ENCODE measurements at regions not wholly inside any gene's neighbourhood (a gene's known extent, or its start where the extent isn't known, plus 50 kb on each side); places are given as distances from the start of the nearest gene placed in this dataset.

DNA sequence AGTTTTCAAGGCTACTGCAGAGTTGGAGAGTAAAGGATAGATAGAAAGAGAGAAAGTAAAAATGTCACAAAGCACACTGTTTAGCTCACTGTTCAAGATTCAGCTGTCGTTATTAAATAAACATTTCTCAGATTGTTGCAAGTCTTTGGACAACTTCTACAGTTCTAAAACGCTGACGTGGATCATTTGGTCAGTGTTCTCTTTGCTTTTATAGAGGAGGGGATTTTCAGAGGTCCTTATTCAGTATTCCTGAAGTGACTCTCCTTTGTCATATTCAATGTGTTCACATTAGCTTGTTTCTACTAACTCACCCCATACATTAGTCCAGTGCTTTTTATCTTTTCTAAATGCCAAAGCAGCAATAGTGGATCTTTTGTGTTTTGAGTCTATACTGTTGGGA lies 154.7 kb upstream of the ARGLU1 start:
- DNase-seq (ENCODE audit: low read depth, low spot score) (no peak), ATAC-seq (no peak)
- no TSS peak for BruUV-seq (replicated peaks)
- Histone ChIP-seq H2AFZ (ENCODE audit: low read depth, low read length, poor library complexity, severe bottlenecking) (no peak overlapping the region), H3K79me2 (ENCODE audit: insufficient read depth, low read length) (no peaks in the 10 kb centered on the region), H3K9ac (ENCODE audit: low read length) (no peak overlapping the region), H3K4me2 (ENCODE audit: low read length) (no peak overlapping the region), H3K4me1 (ENCODE audit: control insufficient read depth in 1 of 2, insufficient read depth in 2 of 2, low read length in 2 of 2) (no peaks in the 10 kb centered on the region), H3K36me3 (ENCODE audit: control insufficient read depth in 1 of 2, insufficient read depth in 2 of 2, low read length in 2 of 2) (no peaks in the 10 kb centered on the region), H3K9me2 (ENCODE audit: insufficient read depth) (no peaks in the 10 kb centered on the region), H3K27me3 (ENCODE audit: insufficient read depth, low read length) (peaks cover 5% of the 10 kb centered on the region; the same call in 1 of the 2 replicates), H3K4me3 (replicated peaks in 1 of 2; ENCODE audit: low read depth in 1 of 2, low read length in 2 of 2) (no peak overlapping the region), H4K20me1 (ENCODE audit: insufficient read depth) (no peaks in the 10 kb centered on the region), H3K27ac (ENCODE audit: low read depth, low read length) (no peak overlapping the region), H3K9me3 (ENCODE audit: control insufficient read depth in 1 of 2, insufficient read depth in 1 of 2, low read depth in 1 of 2, low read length in 2 of 2) (no peaks in the 10 kb centered on the region; a peak in 1 of 4 replicates)
- ChIA-PET CTCF (no interaction called here), RAD21 (ENCODE audit: low non-redundant PET in 1 of 2, low total read pairs in 2 of 2, uncharacterized antibody in 2 of 2, unreplicated experiment in 2 of 2) (no interaction called here), POLR2A (no interaction called here)
- TF ChIP-seq, protein P1, sequence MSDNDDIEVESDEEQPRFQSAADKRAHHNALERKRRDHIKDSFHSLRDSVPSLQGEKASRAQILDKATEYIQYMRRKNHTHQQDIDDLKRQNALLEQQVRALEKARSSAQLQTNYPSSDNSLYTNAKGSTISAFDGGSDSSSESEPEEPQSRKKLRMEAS (IDR thresholded peaks at IDR 0.05) = no peak
- TF ChIP-seq EGR1 (IDR thresholded peaks at IDR 0.05; ENCODE audit: low read depth) (no peak), REST (IDR thresholded peaks at IDR 0.05; ENCODE audit: low read depth) (no peak), TCF7L2 (IDR thresholded peaks at IDR 0.05; ENCODE audit: borderline replicate concordance, extremely low read depth, insufficient read depth, insufficient read length) (no peak), ATF3 (IDR thresholded peaks at IDR 0.05) (no peak)
- intact Hi-C loops (cut with micrococcal nuclease) = no loop called here

DNA sequence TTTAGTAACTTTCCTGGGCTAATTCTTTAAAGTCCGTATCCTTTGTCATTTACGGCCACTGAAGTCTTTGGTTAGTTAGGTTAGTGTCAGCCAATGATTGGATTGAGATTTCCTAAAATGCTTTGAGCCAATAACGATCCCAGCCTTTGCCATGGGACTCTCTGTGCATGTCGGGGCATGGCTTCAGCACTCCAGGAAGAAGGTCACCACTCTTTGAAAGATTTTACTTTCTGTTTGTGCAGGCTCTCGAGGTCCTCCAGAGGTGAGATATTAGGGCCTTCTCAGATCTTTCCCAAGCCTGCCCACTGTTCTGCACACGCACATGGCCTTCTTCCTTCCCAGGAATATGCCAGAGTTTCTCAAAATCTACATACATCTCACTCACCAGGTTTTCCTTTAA lies 153.7 kb upstream of the ARGLU1 start:
- no peaks in the 10 kb centered on the region for H3K9me2 ChIP-seq (ENCODE audit: insufficient read depth)
- no peaks in the 10 kb centered on the region for H3K79me2 ChIP-seq (ENCODE audit: insufficient read depth, low read length)
- no peaks in the 10 kb centered on the region for H3K4me1 ChIP-seq (ENCODE audit: control insufficient read depth in 1 of 2, insufficient read depth in 2 of 2, low read length in 2 of 2)
- ChIA-PET POLR2A (no interaction called here), RAD21 (ENCODE audit: low non-redundant PET in 1 of 2, low total read pairs in 2 of 2, uncharacterized antibody in 2 of 2, unreplicated experiment in 2 of 2) (no interaction called here), CTCF (no interaction called here)
- no peak overlapping the region for H3K27ac ChIP-seq (ENCODE audit: low read depth, low read length)
- ATAC-seq (no peak), DNase-seq (ENCODE audit: low read depth, low spot score) (no peak)
- no peak overlapping the region for H3K4me3 ChIP-seq (replicated peaks in 1 of 2; ENCODE audit: low read depth in 1 of 2, low read length in 2 of 2)
- H3K27me3 ChIP-seq (ENCODE audit: insufficient read depth, low read length) = peaks cover 5% of the 10 kb centered on the region; the same call in 1 of the 2 replicates
- TF ChIP-seq EZH2 (IDR thresholded peaks at IDR 0.05) (no peak), POLR2A (IDR thresholded peaks at IDR 0.05; ENCODE audit: borderline replicate concordance, extremely low read depth, insufficient read depth, insufficient read length) (no peak), POLR2AphosphoS5 (IDR thresholded peaks at IDR 0.05; ENCODE audit: low read depth, low read length) (no peak), REST (IDR thresholded peaks at IDR 0.05; ENCODE audit: low read depth) (no peak)
- TF ChIP-seq, protein P1 (IDR thresholded peaks at IDR 0.05) = no peak
- no TSS peak for BruUV-seq (replicated peaks)
- intact Hi-C loops (cut with micrococcal nuclease) = no loop called here
- H2AFZ ChIP-seq (ENCODE audit: low read depth, low read length, poor library complexity, severe bottlenecking) = no peak overlapping the region
- no peaks in the 10 kb centered on the region for H3K36me3 ChIP-seq (ENCODE audit: control insufficient read depth in 1 of 2, insufficient read depth in 2 of 2, low read length in 2 of 2)
- H3K9ac ChIP-seq (ENCODE audit: low read length) = no peak overlapping the region
- H3K9me3 ChIP-seq (ENCODE audit: control insufficient read depth in 1 of 2, insufficient read depth in 1 of 2, low read depth in 1 of 2, low read length in 2 of 2) = no peaks in the 10 kb centered on the region; a peak in 1 of 4 replicates
- H3K4me2 ChIP-seq (ENCODE audit: low read length) = no peak overlapping the region
- no peaks in the 10 kb centered on the region for H4K20me1 ChIP-seq (ENCODE audit: insufficient read depth)
